GM19035 (cell line): ENCODE measurements at regions not wholly inside any gene's neighbourhood (a gene's known extent, or its start where the extent isn't known, plus 50 kb on each side); places are given as distances from the start of the nearest gene placed in this dataset.

Experiments
- ATAC-seq: cut with Tn5 transposase; IDR thresholded peaks from one replicate; pipeline ENCODE4 v1.9.1; 2021; ENCODE audit not compliant: unreplicated experiment

GRCh38 chr5:74167930-74168315, 472.6 kb downstream of the ENC1 start:
- no peak for ATAC-seq

DNA sequence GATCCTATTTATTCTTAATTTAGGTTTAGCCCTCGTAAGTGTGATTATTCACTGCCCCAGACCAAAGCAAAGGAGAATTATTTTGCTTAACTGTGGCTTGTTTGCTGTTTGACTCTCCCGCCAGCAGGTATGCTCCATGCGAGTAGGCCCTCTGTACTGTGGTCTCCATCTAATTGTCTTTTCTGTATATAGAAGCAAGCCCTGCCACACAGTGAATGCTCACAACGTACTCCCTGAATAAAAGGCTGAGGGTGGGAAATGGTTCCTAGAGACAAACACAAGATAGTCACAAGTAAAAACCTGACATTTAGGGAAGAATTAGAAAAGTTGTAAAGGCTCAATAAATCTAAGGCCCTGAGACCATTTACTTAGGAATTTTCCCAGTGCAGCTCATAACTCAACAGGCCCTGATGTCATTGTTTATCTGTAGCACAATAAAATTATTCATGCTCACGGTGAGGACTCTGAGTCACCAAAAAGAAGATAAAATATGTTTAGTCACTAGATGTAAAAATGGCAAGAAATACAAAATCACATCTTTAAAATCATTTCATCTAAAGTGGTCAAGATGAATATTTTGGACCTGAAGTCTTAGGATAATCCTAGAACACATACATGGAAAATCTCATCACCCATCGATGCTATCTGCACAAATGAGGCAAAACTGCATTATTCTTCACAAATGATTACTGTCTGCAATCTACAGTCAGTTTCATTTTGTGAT, 473.2 kb downstream of the ENC1 start:
- ATAC-seq: no peak

DNA sequence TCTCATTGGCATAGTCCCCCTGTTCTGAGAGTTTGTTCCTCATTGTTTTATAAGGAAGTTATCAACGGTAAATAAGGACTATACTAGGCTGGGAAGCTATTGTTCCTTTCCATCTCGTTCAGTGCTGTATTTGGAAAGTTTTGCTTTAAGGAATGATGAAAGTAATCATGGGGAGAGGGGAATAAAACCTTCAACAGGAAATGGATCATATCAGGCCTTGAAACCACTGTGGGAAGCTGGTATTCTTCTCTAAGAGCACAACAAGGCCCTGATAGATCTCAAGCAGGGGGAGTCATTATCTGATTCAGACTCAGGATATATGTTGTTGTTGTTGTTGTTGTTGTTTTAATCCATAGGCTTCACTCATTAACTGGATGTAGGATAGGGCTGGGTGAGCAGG, 474.5 kb downstream of the ENC1 start:
- ATAC-seq: no peak

- ATAC-seq: no peak
Measured at GRCh38 chr5:74164725-74165235, 475.7 kb downstream of the ENC1 start.

- ATAC-seq: no peak
Measured at GRCh38 chr5:74162524-74162923, 478.0 kb downstream of the ENC1 start.

GRCh38 chr5:74161170-74161569, 479.4 kb downstream of the ENC1 start:
- ATAC-seq: no peak

GRCh38 chr5:74156728-74157383, 483.7 kb downstream of the ENC1 start:
- no peak for ATAC-seq

DNA sequence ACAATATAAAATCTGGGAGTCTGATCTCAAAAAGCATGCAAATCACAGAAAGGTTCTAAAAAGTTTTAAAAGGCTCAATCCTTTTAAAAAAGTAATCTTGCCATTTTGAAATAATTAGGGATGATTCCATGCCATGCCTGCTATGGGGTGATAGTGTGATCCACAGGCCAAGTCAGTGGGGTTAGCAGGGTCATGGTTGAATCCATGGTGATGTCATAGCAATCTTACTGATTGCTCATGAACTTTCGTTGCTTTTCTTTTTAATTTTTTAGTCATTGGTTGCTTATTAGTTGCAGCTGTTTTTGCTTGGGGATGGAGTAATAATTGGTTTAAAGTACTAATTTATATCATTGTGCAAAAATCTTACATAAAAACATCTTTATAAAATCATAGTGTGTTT, 485.0 kb downstream of the ENC1 start:
- ATAC-seq: no peak

DNA sequence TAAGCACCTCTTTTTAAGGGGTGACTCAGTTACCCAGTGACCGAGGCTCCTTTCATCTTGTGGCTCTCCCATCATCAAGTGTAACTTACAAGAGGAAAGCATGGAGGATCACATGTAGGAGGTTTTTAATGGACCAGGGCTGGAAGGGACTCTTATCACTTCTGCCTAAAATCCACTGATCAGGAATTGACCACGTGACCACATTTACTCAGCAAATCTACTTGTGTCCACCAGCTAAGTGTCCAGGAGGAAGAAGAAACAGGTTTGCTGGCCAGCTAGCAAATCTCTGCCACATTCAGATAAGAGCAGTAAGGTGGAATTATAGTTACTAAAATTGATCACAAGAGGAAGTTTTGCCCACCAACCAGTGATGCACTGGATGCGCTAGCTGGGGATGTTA, 486.0 kb downstream of the ENC1 start:
- no peak for ATAC-seq

- no peak for ATAC-seq
Measured at GRCh38 chr5:74153255-74153790, 487.2 kb downstream of the ENC1 start.

GRCh38 chr5:74152625-74153254, 487.8 kb downstream of the ENC1 start:
- no peak for ATAC-seq

GRCh38 chr5:74152136-74152535, 488.4 kb downstream of the ENC1 start:
- ATAC-seq: no peak

- ATAC-seq: no peak
Measured at GRCh38 chr5:74149395-74149794, 491.1 kb downstream of the ENC1 start.

DNA sequence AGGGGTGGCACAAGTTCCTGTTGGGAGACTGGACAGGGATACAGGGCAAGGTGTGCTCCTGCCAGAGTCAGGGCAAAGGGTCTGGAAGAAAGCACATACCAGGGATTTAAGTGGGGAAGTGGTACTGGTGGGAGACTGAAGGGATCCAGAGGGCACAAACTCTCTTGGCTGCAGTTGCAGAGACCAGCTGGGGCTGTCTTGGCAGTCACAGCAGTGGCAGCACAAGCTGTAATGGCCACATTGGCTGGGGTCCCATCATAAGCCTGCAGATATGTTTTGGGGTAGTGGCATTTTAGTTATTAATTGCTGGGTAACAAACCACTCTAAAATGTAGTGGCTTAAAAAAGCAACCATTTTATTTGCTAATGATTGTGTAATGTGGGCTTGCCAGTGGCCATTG, 492.2 kb downstream of the ENC1 start:
- ATAC-seq: no peak

DNA sequence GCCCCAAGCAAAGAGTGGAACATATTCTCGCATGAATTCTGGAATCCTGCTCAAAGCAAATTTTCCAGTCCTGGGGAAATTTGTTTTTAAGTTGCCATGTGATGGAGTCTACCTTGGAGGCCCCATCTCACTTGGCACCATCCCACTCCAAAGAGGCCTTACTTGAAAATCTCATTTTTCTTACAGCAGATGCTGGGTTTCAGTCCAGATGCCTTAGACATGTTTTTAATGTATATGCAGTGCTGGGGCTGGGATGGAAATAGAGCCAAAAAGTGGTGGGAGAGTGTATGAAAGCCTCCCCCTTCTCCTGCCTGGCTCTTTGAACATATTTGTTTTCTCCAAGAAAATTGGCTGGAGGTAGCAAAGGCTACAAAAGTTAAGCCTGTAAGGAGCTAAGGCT, 493.7 kb downstream of the ENC1 start:
- ATAC-seq: no peak

DNA sequence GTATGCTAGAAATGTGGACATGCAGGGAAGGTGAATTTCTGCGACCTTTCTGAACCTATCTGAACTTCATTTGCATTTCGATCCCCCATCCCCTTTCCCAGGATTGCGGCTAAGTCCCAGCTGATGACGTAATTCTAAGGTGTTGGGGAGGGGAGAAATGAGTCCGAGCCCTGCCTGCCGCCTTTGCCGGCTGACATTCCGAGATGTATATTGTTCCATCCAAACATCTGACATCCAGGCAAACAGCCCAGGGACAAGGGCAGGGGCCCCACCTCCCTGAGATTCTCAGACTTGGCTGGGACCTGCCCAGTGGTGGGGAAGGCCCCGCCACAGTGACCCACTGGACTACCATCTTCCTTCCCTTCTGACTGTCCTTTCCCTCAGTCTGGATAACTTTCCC, 494.6 kb downstream of the ENC1 start:
- ATAC-seq: no peak

- ATAC-seq: no peak
Measured at GRCh38 chr5:74143721-74144330, 496.7 kb downstream of the ENC1 start.

DNA sequence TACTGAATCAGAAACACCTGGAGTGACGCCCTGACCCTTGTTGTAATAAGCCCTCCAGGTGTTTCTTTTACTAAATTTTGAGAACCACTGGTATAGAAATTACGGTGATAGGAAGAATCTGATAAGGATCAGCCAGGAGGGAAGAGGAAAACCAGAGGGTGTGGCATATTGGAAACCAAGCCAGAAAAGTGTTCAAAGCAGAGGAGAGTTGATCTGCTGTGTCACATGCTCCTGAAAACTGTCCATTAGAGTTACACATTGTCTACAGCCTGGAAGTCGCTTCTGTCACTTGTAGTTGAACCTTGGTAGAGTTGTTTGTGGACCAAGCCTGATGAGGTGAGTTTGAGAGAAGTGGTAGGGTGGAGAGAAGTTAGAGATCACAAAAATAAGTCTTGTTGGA, 497.4 kb downstream of the ENC1 start:
- no peak for ATAC-seq

- ATAC-seq: no peak
Measured at GRCh38 chr5:74141053-74141452, 499.5 kb downstream of the ENC1 start.

DNA sequence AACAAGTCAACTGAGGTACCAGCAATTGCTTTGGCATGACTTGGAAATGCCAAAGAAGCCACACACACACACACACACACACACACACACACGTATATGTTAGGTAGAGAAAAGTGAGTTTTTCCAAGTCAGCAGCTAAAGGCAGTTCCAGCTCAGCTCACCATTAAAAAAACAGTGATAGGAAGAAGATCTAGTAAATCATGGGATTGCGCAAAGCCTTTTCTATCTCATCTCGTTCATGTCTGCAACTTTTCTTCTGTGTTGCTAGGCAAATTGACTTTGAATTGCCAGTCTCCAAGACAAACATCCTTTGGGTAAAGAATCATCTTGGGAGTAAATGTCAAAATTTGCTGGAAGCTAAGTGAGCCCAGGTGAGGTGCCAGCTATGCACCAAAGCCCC, 500.1 kb downstream of the ENC1 start:
- ATAC-seq: no peak

DNA sequence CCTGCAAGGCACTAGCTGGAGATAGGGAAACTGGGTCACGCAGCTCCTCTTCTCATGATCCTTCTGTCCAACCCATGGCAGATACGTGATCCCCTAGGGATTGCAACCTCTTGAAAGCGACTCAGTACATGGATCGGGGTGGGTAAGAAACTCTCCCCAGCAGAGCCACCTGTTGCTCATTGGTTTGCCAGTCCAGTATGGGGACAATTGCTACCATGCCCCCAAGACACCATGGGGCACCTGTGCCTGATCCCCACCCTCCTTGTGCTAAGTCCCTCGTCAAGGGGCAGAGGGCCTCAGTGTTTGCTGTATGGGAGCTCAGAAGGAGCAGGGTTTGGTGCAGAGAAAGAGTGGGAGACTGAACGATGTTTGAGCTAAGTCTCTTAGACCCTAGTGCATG, 500.9 kb downstream of the ENC1 start:
- ATAC-seq: no peak

DNA sequence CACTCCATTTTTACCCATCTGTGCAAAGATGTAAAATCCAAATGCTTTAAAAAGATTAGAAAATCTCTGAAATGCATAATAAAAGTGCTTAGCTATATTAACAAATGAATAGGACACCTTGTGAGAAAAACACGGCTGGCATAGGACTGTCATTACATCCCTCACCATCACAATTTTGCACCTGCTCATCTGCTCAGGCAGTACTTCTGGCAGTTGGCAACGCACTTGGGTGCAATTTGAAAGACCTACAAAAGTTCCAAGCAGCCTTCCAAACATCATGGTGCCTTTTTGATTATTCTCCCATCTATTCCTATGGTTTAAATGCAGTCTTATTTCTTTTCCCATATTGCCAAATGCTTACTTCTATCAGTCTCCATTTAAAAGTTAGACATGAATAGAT, 501.8 kb downstream of the ENC1 start:
- no peak for ATAC-seq
